ENCODE measurements at regions not wholly inside any gene's neighbourhood (a gene's known extent, or its start where the extent isn't known, plus 50 kb on each side); places are given as distances from the start of the nearest gene placed in this dataset.

DNA sequence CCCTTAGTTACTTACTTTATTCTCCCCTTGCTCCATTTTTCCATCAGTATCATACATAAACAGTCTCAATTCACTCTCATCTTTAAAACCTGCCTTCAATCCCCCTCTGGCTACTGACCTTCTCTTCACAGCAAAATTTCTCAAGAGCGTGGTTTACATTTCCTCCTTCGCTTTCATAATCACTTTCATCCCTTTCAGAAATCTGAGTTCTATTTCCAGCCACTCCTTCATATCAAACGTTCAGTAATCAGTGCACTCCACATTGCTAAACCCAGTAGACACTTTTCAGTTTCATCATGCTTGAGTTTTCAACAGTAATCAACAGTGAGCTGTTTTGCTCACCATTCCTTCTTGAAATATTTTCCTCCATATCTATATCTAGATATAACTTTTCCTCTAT, 176.7 kb upstream of the HSF2 start:
- H3K9me3 ChIP-seq (ENCODE audit: control insufficient read depth, insufficient read depth, low read depth, low read length): no peaks in the 10 kb centered on the region
- no peak overlapping the region for H3K4me3 ChIP-seq (ENCODE audit: low read depth, low read length)
- H3K27ac ChIP-seq (ENCODE audit: extremely low read depth, low read depth, low read length): no peak overlapping the region
- H3K4me1 ChIP-seq (ENCODE audit: control insufficient read depth, insufficient read depth, low read length): no peaks in the 10 kb centered on the region
- TF ChIP-seq ZNF354C (tag by site-specific recombination; IDR thresholded peaks at IDR 0.05; ENCODE audit: borderline replicate concordance, low read depth) (no peak), PRDM1 (tag by site-specific recombination; IDR thresholded peaks at IDR 0.05) (0 out of 2 replicates have a peak, but pooled peaks have one; percentile 32), TCF7L2 (IDR thresholded peaks at IDR 0.05; ENCODE audit: borderline replicate concordance, low read depth, low read length) (no peak)
- POLR2A ChIA-PET: no interaction called here
- CTCF ChIA-PET: no interaction called here
- no peaks in the 10 kb centered on the region for H3K36me3 ChIP-seq (ENCODE audit: control insufficient read depth in 2 of 2, insufficient read depth in 1 of 2, low read length in 2 of 2)

GRCh38 chr6:122223251-122223650, 176.2 kb upstream of the HSF2 start:
- no peak overlapping the region for H3K4me3 ChIP-seq (ENCODE audit: low read depth, low read length)
- TF ChIP-seq ZNF488 (tag by site-specific recombination; IDR thresholded peaks at IDR 0.05) (no peak), ZNF48 (tag by site-specific recombination; IDR thresholded peaks at IDR 0.05) (no peak), ZNF239 (tag by site-specific recombination; IDR thresholded peaks at IDR 0.05) (no peak), ZIC2 (tag by site-specific recombination; IDR thresholded peaks at IDR 0.05) (no peak), TCF7L2 (IDR thresholded peaks at IDR 0.05; ENCODE audit: borderline replicate concordance, low read depth, low read length) (no peak), TRIM28 (IDR thresholded peaks at IDR 0.05; ENCODE audit: borderline replicate concordance, low read length) (no peak), ZNF629 (tag by site-specific recombination; IDR thresholded peaks at IDR 0.05) (no peak), MZF1 (tag by site-specific recombination; IDR thresholded peaks at IDR 0.05; ENCODE audit: borderline replicate concordance) (no peak), ZNF626 (tag by site-specific recombination; IDR thresholded peaks at IDR 0.05) (no peak), ZNF707 (tag by site-specific recombination; IDR thresholded peaks at IDR 0.05) (no peak), ZNF658 (tag by site-specific recombination; IDR thresholded peaks at IDR 0.05) (no peak), ZBTB48 (tag by site-specific recombination; IDR thresholded peaks at IDR 0.05) (no peak)
- TF ChIP-seq, protein P1, sequence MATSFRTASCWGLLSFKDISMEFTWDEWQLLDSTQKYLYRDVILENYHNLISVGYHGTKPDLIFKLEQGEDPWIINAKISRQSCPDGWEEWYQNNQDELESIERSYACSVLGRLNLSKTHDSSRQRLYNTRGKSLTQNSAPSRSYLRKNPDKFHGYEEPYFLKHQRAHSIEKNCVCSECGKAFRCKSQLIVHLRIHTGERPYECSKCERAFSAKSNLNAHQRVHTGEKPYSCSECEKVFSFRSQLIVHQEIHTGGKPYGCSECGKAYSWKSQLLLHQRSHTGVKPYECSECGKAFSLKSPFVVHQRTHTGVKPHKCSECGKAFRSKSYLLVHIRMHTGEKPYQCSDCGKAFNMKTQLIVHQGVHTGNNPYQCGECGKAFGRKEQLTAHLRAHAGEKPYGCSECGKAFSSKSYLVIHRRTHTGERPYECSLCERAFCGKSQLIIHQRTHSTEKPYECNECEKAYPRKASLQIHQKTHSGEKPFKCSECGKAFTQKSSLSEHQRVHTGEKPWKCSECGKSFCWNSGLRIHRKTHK (tag by site-specific recombination; IDR thresholded peaks at IDR 0.05): no peak
- no peaks in the 10 kb centered on the region for H3K36me3 ChIP-seq (ENCODE audit: control insufficient read depth in 2 of 2, insufficient read depth in 1 of 2, low read length in 2 of 2)
- ChIA-PET CTCF (no interaction called here), POLR2A (no interaction called here)
- H3K9me3 ChIP-seq (ENCODE audit: control insufficient read depth, insufficient read depth, low read depth, low read length): no peaks in the 10 kb centered on the region
- no peaks in the 10 kb centered on the region for H3K4me1 ChIP-seq (ENCODE audit: control insufficient read depth, insufficient read depth, low read length)
- no peak overlapping the region for H3K27ac ChIP-seq (ENCODE audit: extremely low read depth, low read depth, low read length)

GRCh38 chr6:122238861-122239260, 160.6 kb upstream of the HSF2 start:
- Histone ChIP-seq H3K36me3 (ENCODE audit: control insufficient read depth in 2 of 2, insufficient read depth in 1 of 2, low read length in 2 of 2) (no peaks in the 10 kb centered on the region), H3K9me3 (ENCODE audit: control insufficient read depth, insufficient read depth, low read depth, low read length) (no peaks in the 10 kb centered on the region), H3K27ac (ENCODE audit: extremely low read depth, low read depth, low read length) (no peak overlapping the region), H3K4me3 (ENCODE audit: low read depth, low read length) (no peak overlapping the region), H3K4me1 (ENCODE audit: control insufficient read depth, insufficient read depth, low read length) (no peaks in the 10 kb centered on the region)
- ChIA-PET CTCF (interaction anchor here (0.7 kb wide), 1 partner anchor 387 kb away, joined by 5 read pairs; no protein-coding TSS in a partner anchor), POLR2A (no interaction called here)
- TF ChIP-seq, protein P2, sequence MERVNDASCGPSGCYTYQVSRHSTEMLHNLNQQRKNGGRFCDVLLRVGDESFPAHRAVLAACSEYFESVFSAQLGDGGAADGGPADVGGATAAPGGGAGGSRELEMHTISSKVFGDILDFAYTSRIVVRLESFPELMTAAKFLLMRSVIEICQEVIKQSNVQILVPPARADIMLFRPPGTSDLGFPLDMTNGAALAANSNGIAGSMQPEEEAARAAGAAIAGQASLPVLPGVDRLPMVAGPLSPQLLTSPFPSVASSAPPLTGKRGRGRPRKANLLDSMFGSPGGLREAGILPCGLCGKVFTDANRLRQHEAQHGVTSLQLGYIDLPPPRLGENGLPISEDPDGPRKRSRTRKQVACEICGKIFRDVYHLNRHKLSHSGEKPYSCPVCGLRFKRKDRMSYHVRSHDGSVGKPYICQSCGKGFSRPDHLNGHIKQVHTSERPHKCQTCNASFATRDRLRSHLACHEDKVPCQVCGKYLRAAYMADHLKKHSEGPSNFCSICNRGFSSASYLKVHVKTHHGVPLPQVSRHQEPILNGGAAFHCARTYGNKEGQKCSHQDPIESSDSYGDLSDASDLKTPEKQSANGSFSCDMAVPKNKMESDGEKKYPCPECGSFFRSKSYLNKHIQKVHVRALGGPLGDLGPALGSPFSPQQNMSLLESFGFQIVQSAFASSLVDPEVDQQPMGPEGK (tag by site-specific recombination; IDR thresholded peaks at IDR 0.05): no peak
- TF ChIP-seq, protein P3, sequence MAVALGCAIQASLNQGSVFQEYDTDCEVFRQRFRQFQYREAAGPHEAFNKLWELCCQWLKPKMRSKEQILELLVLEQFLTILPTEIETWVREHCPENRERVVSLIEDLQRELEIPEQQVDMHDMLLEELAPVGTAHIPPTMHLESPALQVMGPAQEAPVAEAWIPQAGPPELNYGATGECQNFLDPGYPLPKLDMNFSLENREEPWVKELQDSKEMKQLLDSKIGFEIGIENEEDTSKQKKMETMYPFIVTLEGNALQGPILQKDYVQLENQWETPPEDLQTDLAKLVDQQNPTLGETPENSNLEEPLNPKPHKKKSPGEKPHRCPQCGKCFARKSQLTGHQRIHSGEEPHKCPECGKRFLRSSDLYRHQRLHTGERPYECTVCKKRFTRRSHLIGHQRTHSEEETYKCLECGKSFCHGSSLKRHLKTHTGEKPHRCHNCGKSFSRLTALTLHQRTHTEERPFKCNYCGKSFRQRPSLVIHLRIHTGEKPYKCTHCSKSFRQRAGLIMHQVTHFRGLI (tag by site-specific recombination; IDR thresholded peaks at IDR 0.05): no peak
- TF ChIP-seq MEIS1 (CRISPR knock-in tag; IDR thresholded peaks at IDR 0.05; ENCODE audit: borderline replicate concordance) (no peak), ZNF292 (tag by site-specific recombination; IDR thresholded peaks at IDR 0.05; ENCODE audit: borderline replicate concordance, low read depth) (no peak), ZNF514 (tag by site-specific recombination; IDR thresholded peaks at IDR 0.05) (no peak)
